Adrenal gland (tissue), 9 donors: ENCODE measurements at regions not wholly inside any gene's neighbourhood (a gene's known extent, or its start where the extent isn't known, plus 50 kb on each side); places are given as distances from the start of the nearest gene placed in this dataset.

Source experiments
- DNase-seq, 7 donors: peaks; one replicate each; pipeline ENCODE4 v3.0.0-alpha.2; 2019 to 2020
- H3K27ac ChIP-seq, 5 donors: fragments of 200-600 bp; sonication (generic) in 4 of 5; 1 replicate in 3 of 5; 2 replicates in 2 of 5; pipeline versions ENCODE4 v1.5.1 to v1.8.0; 2016 to 2020; ENCODE audit warnings: mild to moderate bottlenecking in 1 of 5
- H3K27me3 ChIP-seq: fragments of 200-600 bp; 2 replicates; pipeline ENCODE4 v1.8.0; 2021
- H3K36me3 ChIP-seq, 2 donors: fragments of 200-600 bp; replicated peaks in 1 of 2; 1 replicate in 1 of 2; 2 replicates in 1 of 2; pipeline versions ENCODE4 v1.5.1 to v1.8.0; 2018 to 2022
- H3K4me1 ChIP-seq, 2 donors: fragments of 200-600 bp; replicated peaks in 1 of 2; 1 replicate in 1 of 2; 2 replicates in 1 of 2; pipeline versions ENCODE4 v1.5.1 to v1.8.0; 2018 to 2021
- H3K4me3 ChIP-seq, 4 donors: fragments of 200-600 bp; sonication (generic) in 3 of 4; one replicate each; pipeline ENCODE4 v1.5.1; 2016 to 2018
- H3K9me3 ChIP-seq, 3 donors: fragments of 200-600 bp; sonication (generic) in 1 of 3; replicated peaks in 1 of 3; 1 replicate in 2 of 3; 2 replicates in 1 of 3; pipeline versions ENCODE4 v1.5.1 to v1.8.0; 2016 to 2021
- POLR2A ChIP-seq, 2 donors: fragments of 450-650 bp; IDR thresholded peaks; one replicate each; pipeline ENCODE4 v1.6.1; 2017; ENCODE audit warnings: antibody characterized with exemption in 2 of 2, mild to moderate bottlenecking in 2 of 2, moderate library complexity in 1 of 2
- WGBS, 4 donors: extraction: QIAGEN DNeasy Blood & Tissue Kit in 2 of 4; methylation state at CpG; one replicate each; pipeline versions ENCODE4 v1.1.5 to v1.1.7; 2013 to 2017; 5-methylcytosine and 5-hydroxymethylcytosine counted together
- intact Hi-C, 2 donors: fragments of 100-400 bp; cut with DNase I; formaldehyde crosslinking; loops; one replicate each; pipeline versions ENCODE4 v1.14.1 to v1.15.0; 2022 to 2023
- TF ChIP-seq, protein P1 (sequence below), 6 experiments: fragments of 450-650 bp in 4 of 6; fragments of 200-600 bp in 2 of 6; sonication (generic) in 1 of 6; IDR thresholded peaks; 1 replicate in 5 of 6; 2 replicates in 1 of 6; pipeline versions ENCODE4 v1.5.1 to v1.8.0; 2016 to 2021; ENCODE audit warnings: antibody characterized with exemption in 6 of 6, mild to moderate bottlenecking in 2 of 6, moderate library complexity in 1 of 6
- donor health status: healthy with polysubstance abuse.
- donor health status: Bipolar disorder and iron deficiency.
- donor health status: DM: yes; HTN: yes; CAD: no.
- donor health status: DM: no; HTN: no; CAD: no.
- donor health status: DM: no; HTN: no; CAD: no.

GRCh38 chr3:164864454-164864853 is 213.8 kb downstream of the SI start:
- no peaks in the 10 kb centered on the region for H3K36me3 ChIP-seq
- TF ChIP-seq, protein P1, sequence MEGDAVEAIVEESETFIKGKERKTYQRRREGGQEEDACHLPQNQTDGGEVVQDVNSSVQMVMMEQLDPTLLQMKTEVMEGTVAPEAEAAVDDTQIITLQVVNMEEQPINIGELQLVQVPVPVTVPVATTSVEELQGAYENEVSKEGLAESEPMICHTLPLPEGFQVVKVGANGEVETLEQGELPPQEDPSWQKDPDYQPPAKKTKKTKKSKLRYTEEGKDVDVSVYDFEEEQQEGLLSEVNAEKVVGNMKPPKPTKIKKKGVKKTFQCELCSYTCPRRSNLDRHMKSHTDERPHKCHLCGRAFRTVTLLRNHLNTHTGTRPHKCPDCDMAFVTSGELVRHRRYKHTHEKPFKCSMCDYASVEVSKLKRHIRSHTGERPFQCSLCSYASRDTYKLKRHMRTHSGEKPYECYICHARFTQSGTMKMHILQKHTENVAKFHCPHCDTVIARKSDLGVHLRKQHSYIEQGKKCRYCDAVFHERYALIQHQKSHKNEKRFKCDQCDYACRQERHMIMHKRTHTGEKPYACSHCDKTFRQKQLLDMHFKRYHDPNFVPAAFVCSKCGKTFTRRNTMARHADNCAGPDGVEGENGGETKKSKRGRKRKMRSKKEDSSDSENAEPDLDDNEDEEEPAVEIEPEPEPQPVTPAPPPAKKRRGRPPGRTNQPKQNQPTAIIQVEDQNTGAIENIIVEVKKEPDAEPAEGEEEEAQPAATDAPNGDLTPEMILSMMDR (IDR thresholded peaks at IDR 0.05): no peak
- TF ChIP-seq POLR2A (IDR thresholded peaks at IDR 0.05): no peak
- no peaks in the 10 kb centered on the region for H3K9me3 ChIP-seq
- no peaks in the 10 kb centered on the region for H3K4me1 ChIP-seq
- intact Hi-C loops: no loop called here
- no peaks in the 10 kb centered on the region for H3K27me3 ChIP-seq
- DNase-seq: no peak
- no peak overlapping the region for H3K4me3 ChIP-seq
- no peak overlapping the region for H3K27ac ChIP-seq
- 0 to 68% (median 9%) methylated on average over 1 of the region's 1 CpG for WGBS, 4 donors

DNA sequence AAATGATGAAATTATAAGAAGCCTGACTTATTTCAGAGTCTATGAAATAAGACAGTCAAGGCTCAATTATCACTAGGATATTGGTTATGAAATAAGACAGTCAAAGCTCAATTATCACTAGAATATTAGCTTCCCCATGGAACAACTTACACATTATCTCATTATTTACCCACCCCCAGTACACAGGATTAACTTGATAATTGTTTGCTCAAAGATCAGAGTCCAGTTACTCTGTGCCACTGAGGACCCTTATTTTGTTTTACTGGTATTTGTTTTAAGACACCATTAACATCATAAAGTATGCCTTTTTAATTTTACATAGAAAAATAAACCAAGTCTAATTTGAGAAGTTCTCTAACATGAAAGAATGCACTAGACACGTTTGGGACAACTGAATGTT is 225.4 kb downstream of the SI start:
- intact Hi-C loops: no loop called here
- no peak for DNase-seq
- H3K4me1 ChIP-seq: no peaks in the 10 kb centered on the region
- no peak for TF ChIP-seq POLR2A (IDR thresholded peaks at IDR 0.05)
- TF ChIP-seq, protein P1 (IDR thresholded peaks at IDR 0.05): no peak
- 28 to 33% (median 31%) methylated on average over 1 of the region's 1 CpG for WGBS, 4 donors
- no peak overlapping the region for H3K27ac ChIP-seq
- no peaks in the 10 kb centered on the region for H3K9me3 ChIP-seq
- H3K4me3 ChIP-seq: no peak overlapping the region
- no peaks in the 10 kb centered on the region for H3K36me3 ChIP-seq
- no peaks in the 10 kb centered on the region for H3K27me3 ChIP-seq

DNA sequence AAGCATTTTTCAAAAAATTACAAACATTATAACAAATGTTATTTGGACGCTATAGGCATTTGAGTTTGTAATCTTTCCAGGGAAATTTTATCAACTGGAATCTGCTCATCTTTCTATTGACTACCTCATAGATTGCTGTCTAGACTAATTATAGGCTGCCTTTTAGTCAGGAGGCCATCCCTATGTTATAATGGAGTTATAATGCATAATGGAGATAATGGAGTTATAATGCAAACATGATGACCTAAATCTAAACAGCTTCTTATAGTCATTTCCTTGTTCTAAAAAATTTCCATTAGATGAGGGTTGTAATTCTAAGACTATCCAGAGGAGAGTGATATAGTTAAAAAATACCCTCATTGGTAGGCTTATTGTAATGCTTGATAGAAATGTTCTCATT is 226.4 kb downstream of the SI start:
- no peak overlapping the region for H3K27ac ChIP-seq
- DNase-seq: no peak

GRCh38 chr3:164851204-164851603 is 227.1 kb downstream of the SI start:
- Histone ChIP-seq H3K36me3 (no peaks in the 10 kb centered on the region), H3K4me3 (no peak overlapping the region), H3K9me3 (no peaks in the 10 kb centered on the region), H3K27ac (no peak overlapping the region), H3K27me3 (no peaks in the 10 kb centered on the region), H3K4me1 (no peaks in the 10 kb centered on the region)
- 65 to 88% (median 78%) methylated on average over 3 of the region's 3 CpGs for WGBS, 4 donors
- no peak for DNase-seq
- no peak for TF ChIP-seq POLR2A (IDR thresholded peaks at IDR 0.05)
- TF ChIP-seq, protein P1 (IDR thresholded peaks at IDR 0.05): no peak
- intact Hi-C loops: no loop called here

More for the DNA sequence above, 226.4 kb downstream of the SI start:
- 76 to 90% (median 87%) methylated on average over 1 of the region's 1 CpG for WGBS, 4 donors
- intact Hi-C loops: no loop called here
- H3K9me3 ChIP-seq: no peaks in the 10 kb centered on the region
- H3K4me3 ChIP-seq: no peak overlapping the region
- no peak for TF ChIP-seq POLR2A (IDR thresholded peaks at IDR 0.05)
- TF ChIP-seq, protein P1 (IDR thresholded peaks at IDR 0.05): no peak
- H3K36me3 ChIP-seq: no peaks in the 10 kb centered on the region
- H3K27me3 ChIP-seq: no peaks in the 10 kb centered on the region
- H3K4me1 ChIP-seq: no peaks in the 10 kb centered on the region
